PC-3 (cell line): ENCODE measurements at regions not wholly inside any gene's neighbourhood (a gene's known extent, or its start where the extent isn't known, plus 50 kb on each side); places are given as distances from the start of the nearest gene placed in this dataset.

Source experiments
- ATAC-seq: fragments of 200-7000 bp; cut with Tn5 transposase; 2 replicates; pipeline ENCODE4 v1.9.1; 2020; ENCODE audit warnings: mild to moderate bottlenecking, moderate library complexity
- BruUV-seq: library from RNA; stranded (reverse); fragments of 400-500 nt; replicated peaks from 2 replicates; lab custom pipeline; 2021; lab: Mats Ljungman, UMichigan
- CTCF ChIA-PET: fragments of 300-600 bp; sonication (Branson Sonifier 250); formaldehyde crosslinking; loops from one replicate; lab custom pipeline; 2022; ENCODE audit warnings: antibody characterized with exemption; lab: Charles Lee
- POLR2A ChIA-PET: fragments of 300-600 bp; sonication (Branson Sonifier 250); formaldehyde crosslinking; loops from one replicate; lab custom pipeline; 2022; ENCODE audit warnings: antibody characterized with exemption; ENCODE audit not compliant: unreplicated experiment; lab: Charles Lee
- DNase-seq: peaks from one replicate; pipeline ENCODE4 v3.0.0-alpha.2; 2015
- H2AFZ ChIP-seq: fragments of 300-600 bp; sonication (generic); 2 replicates; pipeline ENCODE4 v1.6.0; 2016; ENCODE audit warnings: antibody characterized with exemption, low read length
- H3F3A ChIP-seq: fragments of 300-600 bp; sonication (generic); one replicate; pipeline ENCODE4 v1.6.0; 2017; ENCODE audit warnings: antibody characterized with exemption, low read length, control low read depth, mild to moderate bottlenecking; ENCODE audit not compliant: unreplicated experiment
- H3K27ac ChIP-seq: fragments of 300-600 bp; sonication (generic); 2 replicates; pipeline ENCODE4 v1.5.1; 2016; ENCODE audit warnings: mild to moderate bottlenecking, low read length
- H3K27me3 ChIP-seq: fragments of 300-600 bp; sonication (generic); 2 replicates; pipeline ENCODE4 v1.6.1; 2016; ENCODE audit warnings: low read length, mixed read lengths
- H3K36me3 ChIP-seq: fragments of 300-600 bp; sonication (generic); 2 replicates; pipeline ENCODE4 v1.6.1; 2016; ENCODE audit warnings: low read depth, mixed run types, low read length, mixed read lengths
- H3K4me1 ChIP-seq: fragments of 300-600 bp; sonication (generic); 2 replicates; pipeline ENCODE4 v1.5.1; 2016; ENCODE audit warnings: low read length; ENCODE audit not compliant: insufficient read depth
- H3K4me2 ChIP-seq: fragments of 300-600 bp; sonication (generic); 2 replicates; pipeline ENCODE4 v1.6.0; 2016; ENCODE audit warnings: low read length
- H3K4me3 ChIP-seq: fragments of 300-600 bp; sonication (generic); 2 replicates; pipeline ENCODE4 v1.5.1; 2016; ENCODE audit warnings: mild to moderate bottlenecking, low read length, mixed read lengths
- H3K79me2 ChIP-seq: fragments of 300-600 bp; sonication (generic); 2 replicates; pipeline ENCODE4 v1.6.1; 2017; ENCODE audit warnings: low read length, mixed read lengths
- H3K9ac ChIP-seq: fragments of 300-600 bp; sonication (generic); 2 replicates; pipeline ENCODE4 v1.6.0; 2016; ENCODE audit warnings: mild to moderate bottlenecking, low read length
- H3K9me2 ChIP-seq: fragments of 300-600 bp; sonication (generic); replicated peaks from 2 replicates; pipeline ENCODE4 v1.6.1; 2016; ENCODE audit warnings: mixed run types, low read length, mixed read lengths
- H3K9me3 ChIP-seq: fragments of 300-600 bp; sonication (generic); 2 replicates; pipeline ENCODE4 v1.6.1; 2016; ENCODE audit warnings: low read length, mixed read lengths
- H4K20me1 ChIP-seq: fragments of 300-600 bp; sonication (generic); 2 replicates; pipeline ENCODE4 v1.6.1; 2016; ENCODE audit warnings: low read length, mixed read lengths
- EZH2 ChIP-seq: fragments of 300-600 bp; sonication (generic); IDR thresholded peaks from one replicate; pipeline ENCODE4 v1.6.1; 2017; ENCODE audit warnings: antibody characterized with exemption, mild to moderate bottlenecking, low read length; ENCODE audit not compliant: unreplicated experiment
- EZH2phosphoT487 ChIP-seq: fragments of 300-600 bp; sonication (generic); IDR thresholded peaks from 2 replicates; pipeline ENCODE4 v1.6.1; 2018; ENCODE audit warnings: mild to moderate bottlenecking, antibody characterized with exemption, low read length, borderline replicate concordance
- intact Hi-C: fragments of 100-400 bp; cut with micrococcal nuclease; formaldehyde crosslinking; loops from 2 replicates; pipeline ENCODE4 v1.9.0; 2023
- TF ChIP-seq, protein P1 (sequence below): fragments of 300-600 bp; sonication (generic); conservative IDR thresholded peaks from 2 replicates; pipeline ENCODE4 v1.5.1; 2017; ENCODE audit warnings: antibody characterized with exemption, low read depth, mild to moderate bottlenecking, low read length

DNA sequence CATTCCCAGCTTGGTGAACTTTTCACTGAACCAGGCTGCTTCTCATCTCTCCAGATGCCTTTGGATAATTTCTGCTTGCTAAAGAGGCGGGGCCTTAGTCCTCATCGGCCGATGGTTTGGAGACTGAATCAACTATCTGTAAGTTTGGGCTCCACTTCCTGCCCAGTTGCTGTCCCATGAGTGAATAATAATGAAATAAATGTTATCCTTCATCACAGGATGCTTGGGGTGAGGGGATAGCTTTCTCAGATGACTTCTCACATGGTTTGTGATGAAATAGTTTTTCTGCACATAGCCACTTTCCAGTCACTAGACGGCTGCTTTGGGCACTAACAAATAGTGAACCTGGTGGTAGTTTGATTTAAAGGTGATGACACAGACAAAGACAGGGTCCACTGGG, 376.6 kb upstream of the TRIB2 start:
- H3K4me3 ChIP-seq, result no peak overlapping the region
- no peaks in the 10 kb centered on the region for H3K27me3 ChIP-seq
- no peak overlapping the region for H3K9ac ChIP-seq
- H3K9me3 ChIP-seq, result no peaks in the 10 kb centered on the region
- no peaks in the 10 kb centered on the region for H4K20me1 ChIP-seq
- 0 out of 2 replicates have a peak, but pooled peaks cover 4% of the 10 kb centered on the region for H3K9me2 ChIP-seq
- H3K36me3 ChIP-seq, result no peaks in the 10 kb centered on the region
- no peak overlapping the region for H3K4me2 ChIP-seq
- peaks cover 9% of the 10 kb centered on the region; the same call in 1 of the 2 replicates for H3K4me1 ChIP-seq
- ATAC-seq, result no peak
- ChIA-PET CTCF (no interaction called here), POLR2A (no interaction called here)
- TF ChIP-seq EZH2, result no peak
- TF ChIP-seq, protein P1, sequence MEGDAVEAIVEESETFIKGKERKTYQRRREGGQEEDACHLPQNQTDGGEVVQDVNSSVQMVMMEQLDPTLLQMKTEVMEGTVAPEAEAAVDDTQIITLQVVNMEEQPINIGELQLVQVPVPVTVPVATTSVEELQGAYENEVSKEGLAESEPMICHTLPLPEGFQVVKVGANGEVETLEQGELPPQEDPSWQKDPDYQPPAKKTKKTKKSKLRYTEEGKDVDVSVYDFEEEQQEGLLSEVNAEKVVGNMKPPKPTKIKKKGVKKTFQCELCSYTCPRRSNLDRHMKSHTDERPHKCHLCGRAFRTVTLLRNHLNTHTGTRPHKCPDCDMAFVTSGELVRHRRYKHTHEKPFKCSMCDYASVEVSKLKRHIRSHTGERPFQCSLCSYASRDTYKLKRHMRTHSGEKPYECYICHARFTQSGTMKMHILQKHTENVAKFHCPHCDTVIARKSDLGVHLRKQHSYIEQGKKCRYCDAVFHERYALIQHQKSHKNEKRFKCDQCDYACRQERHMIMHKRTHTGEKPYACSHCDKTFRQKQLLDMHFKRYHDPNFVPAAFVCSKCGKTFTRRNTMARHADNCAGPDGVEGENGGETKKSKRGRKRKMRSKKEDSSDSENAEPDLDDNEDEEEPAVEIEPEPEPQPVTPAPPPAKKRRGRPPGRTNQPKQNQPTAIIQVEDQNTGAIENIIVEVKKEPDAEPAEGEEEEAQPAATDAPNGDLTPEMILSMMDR, result no peak
- no peak for TF ChIP-seq EZH2phosphoT487
- no TSS peak for BruUV-seq
- no peak for DNase-seq
- H2AFZ ChIP-seq, result no peak overlapping the region
- H3K79me2 ChIP-seq, result no peaks in the 10 kb centered on the region
- no peak overlapping the region for H3K27ac ChIP-seq
- H3F3A ChIP-seq, result no peaks in the 10 kb centered on the region
- intact Hi-C loops, result no loop called here

DNA sequence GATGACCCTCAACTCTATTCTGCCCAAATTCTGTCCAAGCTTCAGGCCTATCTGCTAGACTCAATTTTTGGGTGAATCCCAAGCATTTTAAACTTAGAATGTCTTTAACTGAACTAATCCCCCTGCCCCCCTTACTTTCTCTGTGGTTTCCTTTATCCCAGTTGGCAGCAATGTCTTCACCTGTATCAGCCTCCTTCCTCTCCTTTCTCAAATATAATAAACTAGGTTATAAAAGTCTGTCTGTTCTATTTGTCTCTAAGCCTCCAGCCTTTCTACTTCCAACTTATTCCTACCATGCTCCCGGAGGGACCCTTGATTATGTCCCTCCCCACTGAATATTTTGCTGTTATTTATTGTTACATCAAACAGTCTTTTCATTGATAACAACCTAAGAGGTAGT, 375.5 kb upstream of the TRIB2 start:
- H2AFZ ChIP-seq, result no peak overlapping the region
- H4K20me1 ChIP-seq, result no peaks in the 10 kb centered on the region
- H3K9me3 ChIP-seq, result no peaks in the 10 kb centered on the region
- POLR2A ChIA-PET, result no interaction called here
- no peak overlapping the region for H3K4me3 ChIP-seq
- no TSS peak for BruUV-seq
- peaks cover 6% of the 10 kb centered on the region; the same call in 1 of the 2 replicates for H3K4me1 ChIP-seq
- H3K27me3 ChIP-seq, result no peaks in the 10 kb centered on the region
- intact Hi-C loops, result no loop called here
- H3K4me2 ChIP-seq, result no peak overlapping the region
- H3K36me3 ChIP-seq, result no peaks in the 10 kb centered on the region
- H3K9ac ChIP-seq, result no peak overlapping the region
- ATAC-seq, result no peak
- H3F3A ChIP-seq, result no peaks in the 10 kb centered on the region
- H3K27ac ChIP-seq, result no peak overlapping the region
- DNase-seq, result no peak
- no peaks in the 10 kb centered on the region for H3K79me2 ChIP-seq
- CTCF ChIA-PET, result no interaction called here
- TF ChIP-seq EZH2 (no peak), EZH2phosphoT487 (no peak)
- TF ChIP-seq, protein P1, result no peak
- 0 out of 2 replicates have a peak, but pooled peaks cover 4% of the 10 kb centered on the region for H3K9me2 ChIP-seq

DNA sequence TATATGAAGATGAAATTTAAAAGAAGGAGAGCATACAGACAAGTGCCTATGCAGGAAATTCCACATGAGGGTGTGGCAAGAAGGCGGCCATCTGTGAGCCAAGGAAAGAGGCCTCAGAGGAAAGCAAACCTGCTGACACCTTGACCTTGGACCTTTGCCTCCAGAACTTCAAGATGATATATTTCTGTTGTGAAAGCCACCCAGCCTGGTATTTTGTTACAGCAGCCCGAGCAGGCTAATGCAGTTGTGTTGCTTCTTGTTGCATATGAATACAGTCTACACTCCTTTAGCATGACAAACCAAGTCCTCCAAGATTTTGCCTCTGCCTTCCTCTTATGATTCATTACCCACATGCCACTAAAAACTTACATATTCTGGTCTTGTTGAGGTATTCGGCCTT, 374.8 kb upstream of the TRIB2 start:
- no peaks in the 10 kb centered on the region for H3K79me2 ChIP-seq
- no peak overlapping the region for H3K27ac ChIP-seq
- TF ChIP-seq EZH2phosphoT487 (no peak), EZH2 (no peak)
- TF ChIP-seq, protein P1, result no peak
- ATAC-seq (no peak; the same call in 1 of the 2 replicates), DNase-seq (no peak)
- no peaks in the 10 kb centered on the region for H3F3A ChIP-seq
- H4K20me1 ChIP-seq, result no peaks in the 10 kb centered on the region
- no peak overlapping the region for H3K9ac ChIP-seq
- no peak overlapping the region for H3K4me2 ChIP-seq
- H3K27me3 ChIP-seq, result no peaks in the 10 kb centered on the region
- ChIA-PET CTCF (no interaction called here), POLR2A (no interaction called here)
- no peak overlapping the region for H3K4me3 ChIP-seq
- H3K9me3 ChIP-seq, result no peaks in the 10 kb centered on the region
- intact Hi-C loops, result no loop called here
- 0 out of 2 replicates have a peak, but pooled peaks cover 4% of the 10 kb centered on the region for H3K9me2 ChIP-seq
- no peak overlapping the region for H2AFZ ChIP-seq
- BruUV-seq, result no TSS peak
- H3K36me3 ChIP-seq, result no peaks in the 10 kb centered on the region
- peaks cover 7% of the 10 kb centered on the region; the same call in 1 of the 2 replicates for H3K4me1 ChIP-seq
